HG03565 (cell line): ENCODE measurements at regions not wholly inside any gene's neighbourhood (a gene's known extent, or its start where the extent isn't known, plus 50 kb on each side); places are given as distances from the start of the nearest gene placed in this dataset.
A peak's percentile ranks its signal among the peaks of the same experiment; 100 is the strongest.

Experiments
- ATAC-seq: cut with Tn5 transposase; IDR thresholded peaks from one replicate; pipeline ENCODE4 v1.9.1; 2021; ENCODE audit warnings: mild to moderate bottlenecking, moderate library complexity; ENCODE audit not compliant: unreplicated experiment

GRCh38 chr15:94747510-94747909 lies 516.1 kb downstream of the MCTP2 start:
- ATAC-seq = no peak

- ATAC-seq = peak; percentile 94
Measured at GRCh38 chr15:94749811-94750617, 518.7 kb downstream of the MCTP2 start.

- ATAC-seq = no peak
Measured at GRCh38 chr15:94760348-94760747, 529.0 kb downstream of the MCTP2 start.

DNA sequence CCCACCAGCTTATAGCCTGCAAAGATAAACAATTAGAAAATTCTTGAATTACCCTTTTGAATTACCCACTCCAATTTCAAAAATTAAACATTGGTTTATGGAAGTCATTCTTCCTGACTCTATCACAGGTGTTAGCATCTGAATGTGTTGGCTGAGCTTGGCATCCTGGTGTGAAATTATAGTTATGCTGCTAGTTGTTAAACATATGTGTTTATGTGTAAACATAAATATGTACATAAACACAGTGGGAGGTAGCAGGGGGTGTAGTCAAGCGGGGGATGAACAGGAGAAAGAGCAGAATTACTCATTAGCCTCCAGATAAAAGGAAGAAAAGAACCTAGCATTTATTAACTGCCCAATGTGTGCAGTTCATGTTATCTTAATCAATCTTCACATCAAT lies 530.2 kb downstream of the MCTP2 start:
- no peak for ATAC-seq

DNA sequence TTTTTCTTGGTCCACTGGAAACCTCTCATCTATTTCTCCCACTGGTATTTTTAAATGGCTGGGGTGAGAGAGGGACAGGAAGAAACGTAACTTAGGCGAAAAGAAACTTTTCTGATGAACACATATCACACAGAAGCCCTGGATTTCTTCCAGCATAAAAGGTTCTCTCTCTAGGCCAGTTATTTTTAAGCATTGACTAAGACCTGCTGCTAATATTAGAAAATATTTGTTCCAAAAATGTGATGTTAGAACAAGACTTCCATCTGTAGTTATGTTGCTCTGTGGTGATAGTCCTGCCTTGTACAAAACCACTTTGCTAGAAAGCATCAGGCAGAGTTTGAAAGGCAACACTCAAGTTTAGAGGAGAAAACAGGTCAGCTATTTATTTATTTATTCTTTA lies 537.7 kb downstream of the MCTP2 start:
- ATAC-seq = no peak

GRCh38 chr15:94770199-94770598 lies 538.8 kb downstream of the MCTP2 start:
- ATAC-seq = no peak

- no peak for ATAC-seq
Measured at GRCh38 chr15:94777037-94777436, 545.7 kb downstream of the MCTP2 start.

GRCh38 chr15:94778840-94779239 lies 547.5 kb downstream of the MCTP2 start:
- ATAC-seq = no peak

DNA sequence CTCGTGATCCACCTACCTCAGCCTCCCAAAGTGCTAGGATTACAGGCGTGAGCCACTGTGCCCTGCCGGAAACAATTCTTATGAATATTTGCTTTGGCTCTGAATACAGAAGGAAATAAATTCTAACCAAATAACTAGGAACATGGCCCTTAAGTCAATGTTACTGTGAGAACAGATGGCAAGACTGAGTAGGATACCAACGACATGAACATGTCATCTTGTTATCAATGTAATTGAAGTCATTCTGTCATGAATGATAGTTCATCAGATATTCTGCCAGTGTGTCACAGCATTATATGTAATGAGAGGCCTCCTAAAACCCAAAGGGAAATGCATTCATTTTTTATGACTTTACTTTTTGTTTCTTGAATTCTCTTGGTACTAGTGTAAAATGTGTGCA lies 548.8 kb downstream of the MCTP2 start:
- ATAC-seq = no peak

- no peak for ATAC-seq
Measured at GRCh38 chr15:94785091-94785490, 553.7 kb downstream of the MCTP2 start.

- no peak for ATAC-seq
Measured at GRCh38 chr15:94791008-94791407, 559.6 kb downstream of the MCTP2 start.

GRCh38 chr15:94791510-94791909 lies 560.1 kb downstream of the MCTP2 start:
- ATAC-seq = no peak

DNA sequence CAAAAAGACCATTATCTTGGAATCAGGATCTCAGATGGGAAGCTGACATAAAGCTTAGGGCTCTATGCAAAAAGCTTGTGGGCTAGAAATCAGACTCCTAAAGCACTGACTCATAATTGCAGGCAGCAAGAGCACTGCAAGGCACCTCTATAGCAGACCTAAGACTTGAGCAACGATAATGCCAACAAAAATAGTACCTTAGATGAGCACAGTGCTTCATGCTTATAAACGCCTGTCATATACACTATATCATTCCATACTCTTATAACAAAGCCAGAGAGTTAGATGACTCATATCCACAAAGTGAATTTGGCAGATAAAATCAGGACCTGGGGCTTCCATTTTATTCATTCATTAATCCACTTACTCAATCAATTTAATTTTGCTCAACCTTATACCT lies 560.8 kb downstream of the MCTP2 start:
- no peak for ATAC-seq

DNA sequence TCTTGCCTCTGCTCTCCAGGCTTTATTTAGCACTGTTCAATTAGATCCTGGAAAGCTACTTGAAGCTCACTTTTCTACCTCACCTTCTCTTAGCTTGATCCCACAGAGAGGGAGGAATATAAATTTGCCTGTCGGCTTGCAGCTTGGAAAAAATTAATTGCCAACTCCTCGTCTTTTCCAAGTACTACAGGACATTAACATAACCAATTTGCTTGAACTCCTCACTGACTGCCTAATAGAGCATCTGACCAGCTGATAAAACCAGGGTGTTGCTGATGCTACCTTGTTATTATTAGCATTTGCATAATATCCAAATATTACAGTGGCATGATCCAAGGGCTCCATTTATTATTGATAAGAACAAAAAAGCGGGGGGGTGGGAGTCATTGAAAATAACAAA lies 561.8 kb downstream of the MCTP2 start:
- ATAC-seq = no peak

- no peak for ATAC-seq
Measured at GRCh38 chr15:94793641-94794040, 562.3 kb downstream of the MCTP2 start.

DNA sequence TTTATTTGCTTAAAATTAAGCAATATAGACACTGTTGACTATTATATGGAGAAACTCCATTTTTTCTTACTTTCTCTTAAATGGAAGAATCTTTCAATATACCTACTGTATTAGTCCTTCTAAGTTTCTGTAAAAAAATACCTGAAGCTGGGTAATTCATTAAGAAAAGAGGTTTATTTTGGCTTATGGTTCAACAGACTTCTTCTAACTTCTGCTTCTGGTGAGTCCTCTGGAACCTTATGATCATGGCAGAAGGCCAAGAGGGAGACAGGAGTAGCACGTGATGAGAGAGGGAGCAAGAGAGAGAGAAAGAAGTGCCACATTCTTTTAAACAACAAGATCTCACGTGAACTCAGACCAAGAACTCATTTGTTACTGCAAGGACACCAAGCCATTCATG lies 573.3 kb downstream of the MCTP2 start:
- no peak for ATAC-seq

- no peak for ATAC-seq
Measured at GRCh38 chr15:94815110-94815731, 583.9 kb downstream of the MCTP2 start.

DNA sequence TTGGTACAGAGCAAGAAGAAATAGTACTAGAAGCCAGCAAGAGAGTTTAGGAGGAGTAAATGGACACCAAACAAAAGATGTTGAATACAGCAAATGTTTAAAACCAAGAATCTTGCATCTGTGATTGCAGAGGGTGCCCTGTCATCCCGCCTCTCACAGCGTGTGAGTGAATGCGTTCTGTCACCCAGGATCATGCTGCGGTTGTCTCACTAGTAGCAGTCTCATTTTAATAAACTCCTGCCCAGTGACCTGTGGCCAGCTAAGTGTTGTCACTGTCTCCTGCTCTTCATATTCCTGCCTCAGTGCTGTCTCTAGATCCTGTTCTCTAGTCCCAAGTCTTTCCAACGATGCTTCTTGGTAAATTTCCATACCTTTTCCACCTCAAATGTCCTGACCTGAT lies 584.6 kb downstream of the MCTP2 start:
- ATAC-seq = no peak

GRCh38 chr15:94829887-94830884 lies 598.8 kb downstream of the MCTP2 start:
- no peak for ATAC-seq

DNA sequence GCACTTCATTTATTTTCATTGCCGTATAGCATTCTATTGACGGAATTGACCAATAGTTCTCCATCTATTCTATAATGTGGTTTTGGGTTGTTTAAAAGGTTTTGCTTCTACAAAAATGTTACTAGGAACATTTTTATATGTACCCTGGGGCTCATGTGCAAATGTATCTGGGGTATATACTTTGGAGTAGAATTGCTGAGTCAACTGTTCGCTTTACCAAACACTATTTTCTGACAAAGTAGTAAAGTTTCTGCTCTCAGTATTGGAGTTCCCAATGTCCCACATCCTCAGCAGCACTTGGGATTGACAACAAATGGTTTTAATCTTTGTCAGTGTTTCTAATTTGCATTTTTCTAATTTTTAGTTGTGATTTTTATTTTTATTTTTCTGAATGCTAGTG lies 602.6 kb downstream of the MCTP2 start:
- ATAC-seq = no peak

GRCh38 chr15:94834494-94834893 lies 603.1 kb downstream of the MCTP2 start:
- no peak for ATAC-seq
